ENCODE measurements at regions not wholly inside any gene's neighbourhood (a gene's known extent, or its start where the extent isn't known, plus 50 kb on each side); places are given as distances from the start of the nearest gene placed in this dataset.
"Not testable (repeated sequence)": the region's sequence is repeated elsewhere in the genome, so short reads cannot be mapped to it uniquely, and the experiment has no call there.

- no peak for TF ChIP-seq CTCF (IDR thresholded peaks at IDR 0.05)
- no peaks in the 10 kb centered on the region for H3K36me3 ChIP-seq
- no peak overlapping the region for H3K27ac ChIP-seq
- no peaks in the 10 kb centered on the region for H3K4me1 ChIP-seq (ENCODE audit: control insufficient read depth in 1 of 2, insufficient read depth in 1 of 2, low read depth in 1 of 2, low read length in 1 of 2)
- no peaks in the 10 kb centered on the region for H3K9me3 ChIP-seq
- H3K27me3 ChIP-seq, result no peaks in the 10 kb centered on the region
- no peak overlapping the region for H3K4me3 ChIP-seq (ENCODE audit: low read depth in 1 of 2, low read length in 1 of 2)
Observed at GRCh38 chr14:57058319-57058718, 210.4 kb downstream of the EXOC5 start.

GRCh38 chr14:57057803-57058202, 210.9 kb downstream of the EXOC5 start:
- no peak for TF ChIP-seq CTCF (IDR thresholded peaks at IDR 0.05)

GRCh38 chr14:57056522-57056921, 212.2 kb downstream of the EXOC5 start:
- not testable (repeated sequence) for H3K27me3 ChIP-seq; H3K36me3 ChIP-seq; H3K27ac ChIP-seq; H3K9me3 ChIP-seq; H3K4me3 ChIP-seq (ENCODE audit: low read depth in 1 of 2, low read length in 1 of 2); H3K4me1 ChIP-seq (ENCODE audit: control insufficient read depth in 1 of 2, insufficient read depth in 1 of 2, low read depth in 1 of 2, low read length in 1 of 2)

More at GRCh38 chr14:57057803-57058202, 210.9 kb downstream of the EXOC5 start:
- Histone ChIP-seq H3K4me1 (ENCODE audit: control insufficient read depth in 1 of 2, insufficient read depth in 1 of 2, low read depth in 1 of 2, low read length in 1 of 2) (no peaks in the 10 kb centered on the region), H3K27ac (no peak overlapping the region), H3K4me3 (ENCODE audit: low read depth in 1 of 2, low read length in 1 of 2) (no peak overlapping the region), H3K36me3 (no peaks in the 10 kb centered on the region), H3K9me3 (no peaks in the 10 kb centered on the region), H3K27me3 (no peaks in the 10 kb centered on the region)

- H3K4me1 ChIP-seq (ENCODE audit: control insufficient read depth in 1 of 2, insufficient read depth in 1 of 2, low read depth in 1 of 2, low read length in 1 of 2), result no peaks in the 10 kb centered on the region
- H3K27ac ChIP-seq, result no peak overlapping the region
- H3K36me3 ChIP-seq, result no peaks in the 10 kb centered on the region
- TF ChIP-seq CTCF (IDR thresholded peaks at IDR 0.05), result no peak
- H3K4me3 ChIP-seq (ENCODE audit: low read depth in 1 of 2, low read length in 1 of 2), result no peak overlapping the region
- H3K27me3 ChIP-seq, result no peaks in the 10 kb centered on the region
- H3K9me3 ChIP-seq, result no peaks in the 10 kb centered on the region
Observed at GRCh38 chr14:57052705-57053302, 215.9 kb downstream of the EXOC5 start.

- H3K36me3 ChIP-seq, result no peaks in the 10 kb centered on the region
Observed at GRCh38 chr14:57051633-57052032, 217.1 kb downstream of the EXOC5 start.

GRCh38 chr14:57049848-57050247, 218.9 kb downstream of the EXOC5 start:
- no peak for TF ChIP-seq CTCF (IDR thresholded peaks at IDR 0.05)
- no peaks in the 10 kb centered on the region for H3K9me3 ChIP-seq
- H3K4me3 ChIP-seq (ENCODE audit: low read depth in 1 of 2, low read length in 1 of 2), result no peak overlapping the region
- no peak overlapping the region for H3K27ac ChIP-seq
- H3K4me1 ChIP-seq (ENCODE audit: control insufficient read depth in 1 of 2, insufficient read depth in 1 of 2, low read depth in 1 of 2, low read length in 1 of 2), result no peaks in the 10 kb centered on the region
- no peaks in the 10 kb centered on the region for H3K36me3 ChIP-seq
- no peaks in the 10 kb centered on the region for H3K27me3 ChIP-seq

More at GRCh38 chr14:57051633-57052032, 217.1 kb downstream of the EXOC5 start:
- no peak overlapping the region for H3K4me3 ChIP-seq (ENCODE audit: low read depth in 1 of 2, low read length in 1 of 2)
- H3K27ac ChIP-seq, result no peak overlapping the region
- TF ChIP-seq CTCF (IDR thresholded peaks at IDR 0.05), result no peak
- H3K9me3 ChIP-seq, result no peaks in the 10 kb centered on the region
- H3K27me3 ChIP-seq, result no peaks in the 10 kb centered on the region
- H3K4me1 ChIP-seq (ENCODE audit: control insufficient read depth in 1 of 2, insufficient read depth in 1 of 2, low read depth in 1 of 2, low read length in 1 of 2), result no peaks in the 10 kb centered on the region

All from neutrophil (primary cell).